HG02840 (cell line): ENCODE measurements at regions not wholly inside any gene's neighbourhood (a gene's known extent, or its start where the extent isn't known, plus 50 kb on each side); places are given as distances from the start of the nearest gene placed in this dataset.
A peak's percentile ranks its signal among the peaks of the same experiment; 100 is the strongest.

Source experiments
- ATAC-seq: cut with Tn5 transposase; IDR thresholded peaks from one replicate; pipeline ENCODE4 v1.9.1; 2021; ENCODE audit warnings: mild to moderate bottlenecking, moderate library complexity, moderate number of reproducible peaks; ENCODE audit not compliant: unreplicated experiment, low FRiP score

DNA sequence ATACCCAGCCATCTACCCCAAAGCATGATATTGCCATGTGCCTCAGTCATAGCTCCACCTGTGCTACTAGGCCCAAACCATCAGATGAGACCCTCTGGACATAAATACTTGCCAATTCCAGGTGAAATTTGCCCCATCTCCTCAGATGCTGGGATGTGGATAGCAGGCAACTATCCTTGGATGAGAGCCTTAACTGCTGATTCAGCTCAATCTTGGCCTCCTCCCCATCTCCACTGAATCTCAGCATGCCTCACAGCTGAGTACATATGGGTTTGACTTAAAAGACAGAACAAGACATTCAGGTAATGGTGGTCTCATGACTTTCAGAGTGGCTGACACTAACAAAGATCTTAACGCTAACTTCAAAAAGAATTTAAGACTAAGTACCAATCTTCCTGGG is 50.8 kb upstream of the KLHL13 start:
- no peak for ATAC-seq

DNA sequence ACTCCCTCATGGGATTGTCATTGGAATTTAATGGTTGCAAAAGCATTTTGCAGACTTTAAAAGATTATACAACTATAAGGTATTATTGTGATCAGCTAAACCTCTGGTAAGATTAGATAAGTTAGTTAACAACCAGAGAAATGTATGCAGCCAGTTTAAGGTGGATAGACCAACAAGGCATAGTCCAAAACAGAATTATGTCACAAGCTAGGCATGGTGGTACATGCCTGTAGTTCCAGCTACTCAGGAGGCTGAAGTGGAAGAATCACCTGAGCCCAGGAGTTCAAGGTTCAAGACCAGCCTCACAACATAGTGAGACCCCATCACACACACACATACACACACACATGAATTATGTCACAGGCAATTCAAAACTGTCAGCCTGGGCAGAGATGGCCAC is 54.7 kb upstream of the KLHL13 start:
- no peak for ATAC-seq

DNA sequence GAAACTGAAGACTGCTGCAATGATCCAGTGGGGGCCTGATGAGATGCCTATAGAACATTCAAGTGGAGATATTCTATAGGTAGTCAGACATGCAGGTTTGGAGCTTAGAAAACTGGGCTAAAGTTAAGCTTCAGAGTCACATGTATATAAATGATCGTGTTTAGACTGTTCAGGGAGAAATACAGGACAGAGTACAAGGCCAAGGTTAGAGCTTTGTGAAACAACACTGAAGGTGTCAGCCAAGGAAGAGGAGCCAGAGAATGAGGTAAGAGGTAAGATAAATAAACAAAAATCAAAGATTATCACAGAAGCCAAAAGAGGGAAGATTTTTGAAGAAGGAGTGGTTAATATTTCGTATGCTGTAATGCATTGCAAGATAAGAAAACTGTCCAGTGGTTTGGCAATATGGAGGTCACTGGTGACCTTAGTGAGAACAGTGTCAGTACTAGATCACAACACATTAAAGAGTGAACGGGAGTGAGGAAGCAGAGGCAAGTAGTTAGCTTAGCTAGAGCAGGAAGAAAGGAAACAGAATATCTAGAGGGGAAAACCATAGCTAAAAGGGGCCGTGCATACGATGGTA is 58.0 kb upstream of the KLHL13 start:
- no peak for ATAC-seq

DNA sequence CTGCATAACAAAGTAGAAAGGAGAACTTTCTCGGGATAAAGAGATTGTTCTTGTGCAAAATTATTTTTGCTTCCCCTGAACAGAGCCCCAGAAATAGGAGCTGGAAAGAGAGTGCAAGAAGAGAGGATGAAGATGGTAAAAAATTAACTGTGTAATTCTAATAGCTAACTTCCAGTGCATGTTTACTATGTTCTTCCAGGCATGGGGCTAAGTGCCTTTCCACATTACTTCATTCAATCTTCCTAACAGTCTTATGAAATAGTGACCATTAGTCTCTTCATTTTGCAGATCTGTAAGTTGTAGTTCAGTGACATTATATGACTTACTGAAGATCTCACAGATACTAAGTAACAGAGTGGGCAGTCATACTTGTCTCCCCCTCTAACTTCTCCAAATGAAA is 61.1 kb upstream of the KLHL13 start:
- no peak for ATAC-seq

DNA sequence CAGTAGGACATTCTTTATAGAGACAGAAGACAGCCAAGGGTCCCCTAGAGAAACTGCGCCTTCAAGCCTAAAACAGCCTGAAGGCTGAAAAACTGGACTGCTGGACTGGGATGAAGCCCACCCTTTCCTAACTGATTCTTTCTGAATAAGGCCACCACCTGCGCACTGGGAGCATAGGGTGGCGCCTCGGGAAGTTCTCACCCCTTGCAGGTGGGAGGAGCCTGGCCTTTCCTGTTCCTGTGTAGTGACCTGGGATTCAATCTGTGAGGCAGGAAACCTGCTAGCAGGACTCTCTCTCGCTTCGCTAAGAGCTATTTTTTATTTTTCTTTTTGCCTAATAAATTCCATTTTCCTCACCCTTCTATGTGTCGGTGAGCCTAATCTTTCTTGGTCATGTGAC is 61.8 kb upstream of the KLHL13 start:
- no peak for ATAC-seq

DNA sequence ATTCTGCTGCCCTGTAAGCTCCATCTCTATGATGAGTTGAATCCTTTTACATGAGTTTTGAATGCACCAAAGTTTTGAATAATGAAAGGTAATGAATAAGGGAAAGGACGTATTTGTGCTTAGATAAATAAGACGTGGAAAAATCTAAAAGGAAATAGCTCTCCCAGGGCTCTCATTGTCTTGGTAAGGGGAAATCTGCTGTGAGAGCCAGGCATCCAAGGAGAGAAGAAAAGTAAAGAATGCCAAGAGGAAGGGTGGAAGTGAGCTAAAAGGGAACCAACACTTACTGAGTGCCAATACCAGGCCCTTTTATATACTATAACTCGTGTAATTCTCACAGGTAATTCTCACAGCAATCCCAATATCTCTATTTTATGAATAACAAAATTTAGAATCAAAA is 62.6 kb upstream of the KLHL13 start:
- ATAC-seq: no peak

DNA sequence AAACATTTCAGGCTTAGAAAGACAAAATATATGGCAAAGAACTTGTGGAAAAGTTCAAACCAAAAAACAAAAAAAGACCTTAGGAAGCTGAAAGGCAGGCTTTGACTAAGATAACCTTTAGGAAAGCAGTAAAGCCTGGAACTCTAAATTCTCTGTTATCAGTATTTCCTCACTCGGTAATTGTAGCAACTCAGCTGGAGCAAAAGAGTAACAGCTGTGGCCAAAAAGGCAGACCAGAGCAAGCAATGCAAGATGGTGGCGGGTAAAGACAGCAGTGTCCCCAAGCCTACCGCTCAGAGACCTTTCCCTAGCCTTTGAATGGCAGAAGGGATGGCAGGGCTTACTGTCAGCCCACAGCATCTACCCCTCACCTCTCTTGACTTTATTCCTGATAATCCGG is 63.1 kb upstream of the KLHL13 start:
- no peak for ATAC-seq

DNA sequence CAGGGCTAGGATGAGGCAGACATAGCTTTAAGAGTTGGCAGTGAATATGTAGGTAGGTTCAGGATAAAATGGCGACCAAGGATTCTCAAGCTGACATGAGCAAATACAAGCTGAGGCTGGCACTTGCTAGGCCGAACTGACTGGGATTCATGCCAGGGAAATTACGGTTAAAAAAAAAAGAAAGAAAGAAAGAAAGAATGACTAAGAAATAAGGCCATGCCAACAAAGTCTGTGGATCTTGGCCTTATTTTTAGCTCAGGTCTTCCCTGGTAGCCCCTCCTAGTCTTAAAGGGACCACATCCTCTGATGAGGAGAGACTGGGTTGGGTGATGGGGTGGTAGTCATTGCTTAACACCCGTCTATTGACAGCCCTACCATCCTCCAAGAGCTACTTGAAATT is 64.4 kb upstream of the KLHL13 start:
- no peak for ATAC-seq

DNA sequence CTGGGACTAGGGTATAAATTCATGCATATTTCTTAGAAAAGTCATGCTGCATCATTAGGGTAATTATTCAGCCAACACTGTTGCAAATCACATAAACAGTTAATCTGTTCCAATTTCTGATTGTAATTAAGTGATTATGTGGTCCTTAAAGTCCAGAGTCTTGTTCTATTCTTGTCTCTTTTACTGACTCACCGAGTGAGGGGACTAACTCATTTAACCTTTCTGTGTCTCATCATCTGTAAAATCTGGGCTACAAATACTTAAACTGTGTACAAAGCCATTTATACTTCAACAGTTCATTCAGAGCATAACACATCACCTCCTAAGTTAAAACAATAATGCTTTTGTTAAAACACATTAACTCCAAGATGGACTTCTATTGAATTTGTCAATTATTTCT is 65.4 kb upstream of the KLHL13 start:
- no peak for ATAC-seq

DNA sequence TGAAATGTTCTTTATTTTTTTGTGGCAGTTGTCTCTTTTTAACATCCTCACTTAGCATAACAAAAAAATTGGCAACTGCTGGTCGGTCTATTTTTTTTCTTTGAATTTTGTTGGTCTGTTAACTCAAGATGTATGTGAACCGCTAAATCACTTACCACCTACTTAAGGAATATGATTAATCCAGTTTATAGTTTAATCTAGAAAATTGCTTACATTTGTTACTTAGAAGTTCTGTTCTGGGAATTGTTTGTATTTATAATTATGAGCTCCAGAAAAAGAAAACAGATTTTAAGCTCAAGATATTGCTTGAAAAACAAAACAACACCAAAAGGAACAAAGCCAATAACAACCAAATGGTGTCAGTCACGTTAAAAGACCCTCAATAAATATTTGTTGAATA is 66.1 kb upstream of the KLHL13 start:
- ATAC-seq: no peak

DNA sequence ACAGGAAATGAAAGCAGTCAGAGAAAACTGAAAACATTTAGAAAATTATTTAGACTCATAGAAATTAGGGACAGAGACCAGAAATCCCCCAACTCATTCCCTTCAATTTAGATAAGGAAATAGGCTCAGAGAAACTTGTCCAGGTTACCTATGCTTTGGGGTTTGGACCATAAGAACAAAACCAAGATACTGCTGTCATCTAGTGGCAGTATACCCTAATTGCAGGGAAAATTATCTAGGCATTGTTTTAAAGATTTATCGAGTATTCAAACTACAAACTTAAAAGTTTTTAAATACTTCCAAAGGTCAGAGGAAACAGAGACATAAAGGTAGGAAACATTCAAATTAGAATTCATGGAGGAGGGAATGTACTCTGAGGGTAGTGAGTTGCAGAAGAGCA is 67.0 kb upstream of the KLHL13 start:
- no peak for ATAC-seq

DNA sequence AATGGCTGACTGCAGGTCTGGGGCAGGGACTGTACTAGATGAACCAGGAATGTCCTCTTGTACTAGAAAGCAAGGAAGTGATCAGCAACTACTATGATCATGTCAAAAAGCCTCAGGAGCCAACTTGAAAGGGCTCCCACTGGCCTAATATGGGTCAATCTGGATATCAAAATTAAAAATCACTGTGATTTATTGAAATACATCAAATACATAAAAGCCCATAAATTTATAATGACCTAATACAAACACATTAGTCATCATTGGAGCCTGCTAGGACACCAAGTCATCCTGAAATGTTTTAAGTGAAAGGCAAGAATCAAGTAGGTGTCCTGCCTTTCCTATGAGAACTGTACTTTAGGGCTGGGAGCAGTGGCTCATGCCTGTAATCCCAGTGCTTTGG is 70.5 kb upstream of the KLHL13 start:
- no peak for ATAC-seq

DNA sequence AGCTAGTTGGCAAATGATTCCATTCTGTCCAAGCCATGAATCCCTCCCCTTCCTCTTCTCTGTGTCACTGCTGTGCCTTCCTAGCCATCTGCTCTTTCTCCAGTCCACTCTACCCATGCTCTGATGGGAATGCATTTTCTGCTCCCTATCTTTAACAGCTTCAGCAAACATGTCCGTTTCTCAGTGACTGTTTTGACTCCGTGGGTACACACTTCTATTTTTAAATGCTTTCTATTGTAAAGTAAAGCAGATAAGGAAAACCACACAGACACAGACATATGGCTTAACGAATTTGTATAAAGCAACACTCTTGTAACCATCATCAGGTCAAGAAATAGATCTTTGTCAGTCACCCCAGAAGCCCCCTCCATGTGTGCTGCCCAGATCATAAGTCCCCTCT is 72.4 kb upstream of the KLHL13 start:
- no peak for ATAC-seq

DNA sequence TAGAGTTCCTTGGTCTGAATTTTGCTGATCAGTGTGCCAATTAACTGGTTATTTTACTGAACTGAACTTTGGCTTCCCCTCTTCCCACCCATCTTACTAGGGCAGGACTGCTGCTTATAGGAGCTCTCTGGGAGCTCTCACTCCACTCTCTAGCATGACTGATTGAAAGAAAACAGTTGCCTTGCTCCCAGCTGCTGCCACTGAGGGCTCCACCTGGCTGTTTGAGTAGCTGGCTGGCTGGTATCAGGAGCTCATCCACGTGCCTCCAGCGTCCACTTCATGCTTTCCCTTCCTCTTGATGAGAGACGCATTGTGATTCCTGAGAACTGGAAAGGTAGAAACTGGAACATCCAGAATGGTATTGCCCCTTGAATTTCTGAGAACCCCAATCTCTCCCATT is 73.0 kb upstream of the KLHL13 start:
- no peak for ATAC-seq

DNA sequence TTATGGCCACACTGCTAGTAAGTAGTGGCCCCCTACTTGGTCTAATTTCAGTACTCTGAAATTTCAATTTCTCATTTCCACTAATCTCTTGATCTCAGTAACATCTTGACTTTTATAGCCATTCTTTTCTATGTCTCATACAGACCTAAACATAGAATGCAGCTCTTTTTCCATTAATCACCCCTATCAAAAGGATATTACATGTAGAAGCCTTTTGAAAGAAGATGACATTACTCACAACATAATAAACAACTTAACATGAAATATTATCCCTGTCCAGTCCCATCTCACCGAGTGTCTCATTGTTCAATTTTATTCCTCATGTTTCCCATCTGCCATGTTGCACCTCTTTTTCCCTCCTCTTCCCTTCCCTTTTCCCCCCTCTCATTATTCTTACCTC is 81.1 kb upstream of the KLHL13 start:
- no peak for ATAC-seq

DNA sequence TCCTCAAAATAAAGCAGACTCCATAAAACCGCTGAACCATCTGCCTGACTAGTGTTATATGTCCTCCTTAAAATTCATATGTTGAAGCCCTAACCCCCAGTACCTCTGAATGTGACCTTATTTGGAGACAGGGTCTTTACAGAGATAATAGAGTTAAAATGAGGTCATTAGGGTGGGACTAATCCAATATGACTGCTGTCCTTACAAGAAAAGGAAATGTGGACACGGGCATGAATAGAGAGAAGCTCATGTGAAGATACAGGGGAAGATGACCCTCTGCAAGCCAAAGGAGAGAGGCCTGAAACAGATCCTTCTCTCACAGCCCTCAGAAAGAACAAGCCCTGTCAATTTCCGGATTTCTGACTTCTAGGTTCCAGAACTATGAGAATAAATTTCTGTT is 82.0 kb upstream of the KLHL13 start:
- ATAC-seq: no peak

DNA sequence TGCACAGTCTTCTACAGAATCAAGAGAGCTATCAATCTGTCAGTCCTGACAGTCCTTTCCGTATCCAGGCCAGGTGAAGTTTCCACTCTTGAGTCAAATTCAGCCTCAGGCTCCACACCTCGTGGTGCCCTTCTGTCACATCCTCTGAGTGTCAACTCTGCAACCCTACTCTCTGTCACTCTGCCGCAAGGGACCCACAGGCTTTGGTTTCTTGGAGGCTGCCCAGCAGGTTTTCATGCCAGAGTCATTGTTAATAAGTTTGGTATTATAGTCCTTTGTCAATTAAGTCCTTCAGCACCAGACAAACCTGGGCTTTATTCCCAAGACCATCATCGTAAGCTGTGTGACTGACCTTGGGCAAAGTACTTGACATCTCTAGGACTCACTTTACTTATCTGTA is 83.4 kb upstream of the KLHL13 start:
- no peak for ATAC-seq

DNA sequence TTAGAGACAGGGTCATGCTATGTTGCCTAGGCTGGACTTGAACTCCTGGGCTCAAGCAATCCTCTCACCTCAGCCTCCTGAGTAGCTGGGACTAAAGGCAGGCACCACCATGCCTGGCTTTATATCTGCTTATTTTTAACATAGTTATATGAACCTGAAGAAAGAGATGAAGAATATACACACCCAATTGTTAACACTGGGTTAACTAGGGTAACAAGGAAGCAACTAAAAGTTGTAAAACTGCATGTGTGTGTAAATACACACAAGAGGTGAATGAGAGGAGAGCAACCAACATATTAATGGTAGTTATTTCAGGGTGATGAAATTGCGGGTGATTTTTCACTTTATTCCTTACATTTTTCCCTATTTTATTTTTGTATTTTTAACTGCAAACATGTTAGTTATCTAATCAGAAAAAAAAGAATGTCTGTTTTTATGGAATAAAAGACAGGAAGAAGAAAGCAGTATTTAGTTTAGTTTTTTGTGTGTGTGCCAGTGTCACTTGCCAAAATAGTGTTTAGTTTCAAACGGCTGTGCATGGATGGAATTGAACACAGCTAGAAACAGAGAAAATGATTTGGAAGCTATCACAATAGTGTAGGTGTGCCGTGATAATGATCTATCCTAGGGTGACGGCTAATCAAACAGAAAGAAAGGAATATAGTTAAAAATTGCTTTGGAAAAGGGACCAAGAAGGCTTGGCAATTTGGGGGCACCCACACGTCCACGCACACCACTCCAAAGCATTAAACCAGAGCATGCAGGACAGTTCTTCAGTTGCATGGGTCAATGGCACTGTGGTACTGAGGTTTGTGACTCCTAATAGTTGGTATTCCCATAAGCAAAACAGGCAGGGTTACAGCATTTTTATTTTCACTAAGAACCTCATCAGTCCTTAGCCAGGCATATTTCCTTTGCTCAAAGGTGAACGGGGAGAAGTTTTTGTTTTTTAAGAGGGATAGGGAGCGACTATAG is 89.1 kb upstream of the KLHL13 start:
- ATAC-seq: no peak

DNA sequence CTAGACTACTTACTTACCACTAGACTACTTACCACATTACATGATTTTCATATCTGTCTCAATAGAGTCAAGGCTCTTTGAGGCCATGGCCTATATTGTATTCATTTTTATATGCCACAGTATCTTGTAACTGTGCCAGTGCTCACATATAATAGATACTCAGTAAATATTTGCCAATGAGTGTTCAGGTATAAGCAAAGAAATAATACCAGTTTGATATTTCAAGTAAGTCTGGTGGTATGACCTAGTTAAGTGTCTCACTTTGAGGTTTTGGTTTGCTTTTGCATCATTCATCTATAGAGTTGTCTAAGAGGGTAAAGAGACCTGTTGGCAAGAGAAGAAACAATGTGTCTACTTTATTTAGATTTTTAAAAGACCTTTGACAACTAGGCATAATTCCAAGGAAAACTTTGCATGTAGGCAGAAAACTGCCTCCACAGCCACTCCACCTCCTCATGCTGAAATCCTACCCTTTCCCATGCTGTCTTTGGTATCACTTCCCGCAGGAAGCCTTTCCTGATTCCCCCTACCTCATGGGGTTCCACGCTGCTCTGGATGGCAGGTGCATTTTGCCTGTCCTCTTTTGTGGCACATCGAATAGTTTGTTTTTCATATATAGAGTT is 91.3 kb upstream of the KLHL13 start:
- no peak for ATAC-seq

DNA sequence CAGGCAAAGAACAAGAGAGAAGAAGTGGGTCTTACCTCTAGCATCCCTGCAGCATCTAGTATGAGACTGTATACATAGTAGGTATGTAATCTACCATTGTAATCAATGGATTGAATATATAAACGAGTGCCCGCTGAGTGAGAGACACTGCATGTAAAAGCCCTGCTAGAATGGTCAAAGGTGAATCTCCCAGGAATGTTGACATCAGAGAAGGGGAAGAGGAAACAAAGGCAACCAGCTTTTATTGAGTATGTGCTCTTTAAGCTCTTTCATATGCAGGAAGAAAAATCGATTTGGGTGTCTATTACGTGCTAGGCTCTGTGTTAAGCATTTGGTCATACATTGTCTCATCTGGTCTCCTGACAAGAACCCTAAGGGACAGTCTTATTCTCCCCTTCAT is 91.9 kb upstream of the KLHL13 start:
- ATAC-seq: no peak

DNA sequence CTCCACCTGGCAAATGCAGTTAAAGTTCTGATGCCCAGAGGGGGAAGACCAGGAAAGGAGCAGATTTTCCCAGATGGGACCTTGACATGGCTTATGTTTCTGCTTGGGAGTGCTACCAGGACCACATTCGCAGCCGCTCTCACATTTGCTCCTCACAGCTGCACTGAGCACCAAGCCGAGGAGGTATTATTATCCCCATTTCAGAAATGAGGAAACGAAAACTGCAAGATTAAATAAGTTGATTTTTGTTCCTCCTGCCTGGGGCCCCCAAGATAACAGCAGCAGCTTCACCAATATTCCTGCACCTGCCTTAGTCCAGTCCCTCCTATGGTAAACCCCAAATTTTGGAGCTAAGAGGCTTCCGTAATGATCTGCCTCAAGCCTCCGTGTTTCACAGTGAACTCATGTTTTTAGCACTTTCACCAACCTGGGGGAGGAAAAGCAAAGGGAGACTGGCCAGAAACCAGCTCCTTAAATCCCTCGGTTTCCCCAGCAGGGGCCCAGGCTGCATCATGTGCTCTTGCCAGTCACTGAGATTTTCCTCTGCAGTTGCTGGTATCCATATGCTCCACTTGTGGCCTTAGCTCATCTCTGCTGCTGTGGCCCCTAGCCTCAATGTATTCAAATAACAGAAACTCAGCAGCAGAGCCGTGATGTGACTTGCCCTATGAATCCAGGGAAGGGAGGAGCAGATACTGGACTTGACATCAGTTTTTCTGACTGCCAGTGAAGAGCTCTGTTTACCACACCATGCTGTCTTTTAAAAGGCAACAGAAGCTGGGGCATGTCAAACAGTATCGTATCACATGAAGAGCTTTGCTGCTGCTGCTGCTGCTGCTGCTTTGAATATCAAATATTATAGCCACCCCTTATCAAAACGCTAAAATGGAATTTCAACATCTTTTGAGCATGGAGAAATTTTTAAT is 95.5 kb upstream of the KLHL13 start:
- peak; percentile 34 for ATAC-seq
